Stomach (tissue), 8 donors: ENCODE measurements at regions not wholly inside any gene's neighbourhood (a gene's known extent, or its start where the extent isn't known, plus 50 kb on each side); places are given as distances from the start of the nearest gene placed in this dataset.

Experiments used
- DNase-seq, 2 donors: peaks; one replicate each; pipeline versions ENCODE4 v3.0.0 to v3.0.0-alpha.2; 2013 to 2019
- H3K27ac ChIP-seq, 5 donors: fragments of 200-600 bp in 4 of 5; sonication (generic) in 4 of 5; one replicate each; pipeline ENCODE4 v1.5.1; 2013 to 2019; ENCODE audit warnings: mild to moderate bottlenecking in 1 of 5, moderate library complexity in 1 of 5
- H3K27me3 ChIP-seq, 3 donors: fragments of 200-600 bp; sonication (generic); one replicate each; pipeline ENCODE4 v1.5.1; 2017 to 2019; ENCODE audit warnings: mixed run types in 1 of 3
- H3K36me3 ChIP-seq, 4 donors: fragments of 200-600 bp; sonication (generic); 1 replicate in 3 of 4; 2 replicates in 1 of 4; pipeline ENCODE4 v1.5.1; 2016 to 2019
- H3K4me1 ChIP-seq, 4 donors: fragments of 200-600 bp; sonication (generic); one replicate each; pipeline ENCODE4 v1.5.1; 2016 to 2019
- H3K4me3 ChIP-seq, 4 donors: fragments of 200-600 bp; sonication (generic) in 3 of 4; one replicate each; pipeline ENCODE4 v1.5.1; 2016 to 2019; ENCODE audit warnings: mild to moderate bottlenecking in 1 of 4
- H3K9me3 ChIP-seq, 4 donors: fragments of 200-600 bp; sonication (generic); one replicate each; pipeline ENCODE4 v1.5.1; 2016 to 2019
- EP300 ChIP-seq: sonication (generic); formaldehyde crosslinking; IDR thresholded peaks from one replicate; pipeline ENCODE4 v1.6.1; 2017; ENCODE audit warnings: antibody characterized with exemption
- POLR2A ChIP-seq, 4 donors: fragments of 450-650 bp; IDR thresholded peaks; one replicate each; pipeline ENCODE4 v1.6.1; 2016; ENCODE audit warnings: antibody characterized with exemption in 4 of 4, control low read depth in 2 of 4, mild to moderate bottlenecking in 1 of 4, moderate library complexity in 1 of 4
- POLR2AphosphoS5 ChIP-seq, 3 donors: sonication (generic); formaldehyde crosslinking; IDR thresholded peaks; one replicate each; pipeline ENCODE4 v1.6.1; 2016; ENCODE audit warnings: antibody characterized with exemption in 3 of 3
- WGBS, 5 donors: extraction: QIAGEN DNeasy Blood & Tissue Kit in 3 of 5; methylation state at CpG; one replicate each; pipeline versions ENCODE4 v1.1.5 to v1.1.7; 2013 to 2018; 5-methylcytosine and 5-hydroxymethylcytosine counted together
- intact Hi-C: fragments of 100-400 bp; cut with DNase I; formaldehyde crosslinking; loops from one replicate; pipeline ENCODE4 v1.15.1; 2023; ENCODE audit warnings: low total_unique reads
- TF ChIP-seq, protein P1 (sequence below), 7 experiments: fragments of 450-650 bp in 4 of 7; fragments of 200-600 bp in 3 of 7; sonication (generic) in 3 of 7; IDR thresholded peaks; one replicate each; pipeline ENCODE4 v1.5.1; 2016 to 2019; ENCODE audit warnings: antibody characterized with exemption in 7 of 7, control low read depth in 2 of 7, mild to moderate bottlenecking in 1 of 7
- donor health status: healthy with polysubstance abuse.
- donor health status: Bipolar disorder and iron deficiency.
- donor health status: healthy.

DNA sequence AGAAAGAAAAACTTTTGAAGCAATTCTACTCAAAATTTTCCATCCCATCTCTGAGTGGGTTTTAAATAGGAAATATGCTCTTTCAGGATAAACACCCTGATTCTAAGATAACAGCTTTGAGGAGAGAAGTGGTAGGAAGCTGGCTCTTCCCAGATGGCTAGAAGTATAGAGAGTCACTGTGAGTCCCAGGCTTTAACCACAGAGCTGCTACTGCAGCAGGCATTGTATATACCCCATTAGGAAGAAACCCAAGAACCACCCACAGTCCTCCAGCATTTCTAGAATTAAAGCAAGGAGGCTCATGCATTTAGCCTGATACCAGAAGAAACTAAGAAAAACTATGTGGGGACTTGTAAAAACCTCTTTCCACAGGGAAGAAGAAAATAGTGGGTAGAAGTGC, 1405.6 kb upstream of the TENM4 start:
- Histone ChIP-seq H3K4me3 (no peak overlapping the region), H3K27ac (no peak overlapping the region), H3K27me3 (no peaks in the 10 kb centered on the region), H3K4me1 (no peaks in the 10 kb centered on the region), H3K36me3 (no peaks in the 10 kb centered on the region), H3K9me3 (no peaks in the 10 kb centered on the region)
- intact Hi-C loops: no loop called here
- no peak for DNase-seq
- TF ChIP-seq POLR2AphosphoS5 (IDR thresholded peaks at IDR 0.05) (no peak), EP300 (no peak), POLR2A (IDR thresholded peaks at IDR 0.05) (no peak)
- TF ChIP-seq, protein P1, sequence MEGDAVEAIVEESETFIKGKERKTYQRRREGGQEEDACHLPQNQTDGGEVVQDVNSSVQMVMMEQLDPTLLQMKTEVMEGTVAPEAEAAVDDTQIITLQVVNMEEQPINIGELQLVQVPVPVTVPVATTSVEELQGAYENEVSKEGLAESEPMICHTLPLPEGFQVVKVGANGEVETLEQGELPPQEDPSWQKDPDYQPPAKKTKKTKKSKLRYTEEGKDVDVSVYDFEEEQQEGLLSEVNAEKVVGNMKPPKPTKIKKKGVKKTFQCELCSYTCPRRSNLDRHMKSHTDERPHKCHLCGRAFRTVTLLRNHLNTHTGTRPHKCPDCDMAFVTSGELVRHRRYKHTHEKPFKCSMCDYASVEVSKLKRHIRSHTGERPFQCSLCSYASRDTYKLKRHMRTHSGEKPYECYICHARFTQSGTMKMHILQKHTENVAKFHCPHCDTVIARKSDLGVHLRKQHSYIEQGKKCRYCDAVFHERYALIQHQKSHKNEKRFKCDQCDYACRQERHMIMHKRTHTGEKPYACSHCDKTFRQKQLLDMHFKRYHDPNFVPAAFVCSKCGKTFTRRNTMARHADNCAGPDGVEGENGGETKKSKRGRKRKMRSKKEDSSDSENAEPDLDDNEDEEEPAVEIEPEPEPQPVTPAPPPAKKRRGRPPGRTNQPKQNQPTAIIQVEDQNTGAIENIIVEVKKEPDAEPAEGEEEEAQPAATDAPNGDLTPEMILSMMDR (IDR thresholded peaks at IDR 0.05): no peak

DNA sequence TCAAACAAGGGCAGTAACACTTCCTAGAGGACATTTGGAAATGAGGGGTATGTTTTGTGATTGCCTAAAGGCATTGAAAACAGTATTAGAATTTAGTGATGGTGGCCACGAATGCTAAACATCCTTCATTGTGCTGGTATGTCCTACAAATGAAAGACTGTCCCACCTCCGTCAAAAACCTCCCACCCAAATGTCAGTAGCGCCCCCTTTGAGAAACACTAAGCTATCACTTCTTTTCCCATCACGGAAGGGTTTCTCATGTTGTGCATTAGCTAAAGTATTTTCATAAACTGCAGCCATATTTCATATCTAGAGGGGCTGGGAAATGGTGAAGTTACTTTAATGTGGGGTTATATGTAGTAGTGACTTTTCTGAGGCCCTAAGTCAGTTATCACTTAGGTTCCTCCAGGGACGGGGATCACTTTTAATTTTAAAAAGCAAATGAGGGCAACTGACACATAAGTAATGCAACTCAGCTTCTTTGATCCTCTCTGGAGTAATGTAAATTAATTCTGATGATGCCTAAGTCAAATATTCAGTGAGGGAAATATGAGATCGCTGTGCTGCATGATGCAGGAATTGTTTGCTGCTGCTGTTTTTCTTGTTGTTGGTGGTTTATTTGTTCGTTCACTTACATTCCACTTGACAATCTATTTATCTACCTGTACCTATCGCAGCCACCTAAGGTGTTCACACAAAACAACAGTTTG, 1403.4 kb upstream of the TENM4 start:
- no peaks in the 10 kb centered on the region for H3K27me3 ChIP-seq
- no peaks in the 10 kb centered on the region for H3K36me3 ChIP-seq
- DNase-seq: no peak
- H3K4me1 ChIP-seq: no peaks in the 10 kb centered on the region
- WGBS, 5 donors: 77 to 85% (median 81%) methylated on average over 8 of the region's 8 CpGs
- intact Hi-C loops: no loop called here
- H3K9me3 ChIP-seq: no peaks in the 10 kb centered on the region
- TF ChIP-seq EP300 (no peak), POLR2AphosphoS5 (IDR thresholded peaks at IDR 0.05) (no peak), POLR2A (IDR thresholded peaks at IDR 0.05) (no peak)
- TF ChIP-seq, protein P1 (IDR thresholded peaks at IDR 0.05): no peak
- no peak overlapping the region for H3K4me3 ChIP-seq
- H3K27ac ChIP-seq: no peak overlapping the region

DNA sequence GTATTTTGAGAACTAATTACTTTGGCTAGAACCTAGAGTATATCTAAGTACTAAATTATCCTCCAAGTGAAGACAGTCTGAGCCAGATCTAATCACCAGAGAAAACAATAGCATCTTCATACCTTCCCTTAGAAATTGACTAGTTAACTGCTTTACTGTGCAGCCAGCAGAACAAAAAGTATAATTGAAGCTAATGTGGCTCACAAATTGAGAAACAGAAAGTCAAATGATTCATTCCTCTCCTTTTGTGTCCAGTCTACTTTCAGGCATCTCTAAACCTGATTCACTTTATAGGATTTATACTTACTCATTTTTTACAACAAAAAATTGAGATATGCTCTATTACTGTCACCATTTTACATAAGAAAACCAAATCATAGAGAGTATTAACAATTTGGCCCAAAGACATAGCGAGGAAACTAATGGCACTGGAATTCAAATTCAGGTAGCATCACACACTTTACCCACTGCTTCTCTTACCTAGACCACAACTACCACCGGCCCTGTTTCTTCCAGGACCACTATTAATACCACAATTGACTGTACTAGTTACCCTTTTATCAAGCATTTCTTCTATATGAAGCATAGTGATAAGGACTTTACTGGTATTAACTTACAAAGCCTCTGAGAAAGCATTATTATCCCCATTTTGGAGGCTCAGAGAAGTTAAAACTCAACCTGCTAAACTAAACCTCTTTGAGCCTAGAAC, 1402.6 kb upstream of the TENM4 start:
- Histone ChIP-seq H3K9me3 (no peaks in the 10 kb centered on the region), H3K4me3 (no peak overlapping the region), H3K27me3 (no peaks in the 10 kb centered on the region), H3K4me1 (no peaks in the 10 kb centered on the region), H3K27ac (no peak overlapping the region), H3K36me3 (no peaks in the 10 kb centered on the region)
- no peak for DNase-seq
- WGBS, 5 donors: 72 to 88% (median 80%) methylated on average over 2 of the region's 2 CpGs
- intact Hi-C loops: no loop called here
- TF ChIP-seq EP300 (no peak), POLR2AphosphoS5 (IDR thresholded peaks at IDR 0.05) (no peak), POLR2A (IDR thresholded peaks at IDR 0.05) (no peak)
- TF ChIP-seq, protein P1 (IDR thresholded peaks at IDR 0.05): no peak

DNA sequence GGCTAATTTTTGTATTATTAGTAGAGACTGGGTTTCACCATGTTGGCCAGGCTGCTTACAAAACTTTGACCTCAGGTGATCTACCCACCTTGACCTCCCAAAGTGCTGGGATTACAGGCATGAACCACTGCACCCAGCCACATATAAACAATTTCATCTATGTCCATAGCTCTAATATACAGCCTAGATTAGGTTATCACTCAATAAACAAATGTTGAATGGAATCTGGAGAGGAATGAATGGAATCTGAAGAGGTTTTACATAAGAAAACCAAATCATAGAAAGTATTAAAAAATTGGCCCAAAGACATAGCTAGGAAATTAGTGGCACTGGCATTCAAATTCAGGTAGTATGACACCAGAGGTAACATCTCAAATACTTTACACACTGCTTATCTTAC, 1401.4 kb upstream of the TENM4 start:
- Histone ChIP-seq H3K36me3 (no peaks in the 10 kb centered on the region), H3K9me3 (no peaks in the 10 kb centered on the region), H3K27me3 (no peaks in the 10 kb centered on the region), H3K27ac (no peak overlapping the region), H3K4me1 (no peaks in the 10 kb centered on the region), H3K4me3 (no peak overlapping the region)
- intact Hi-C loops: no loop called here
- TF ChIP-seq POLR2AphosphoS5 (IDR thresholded peaks at IDR 0.05): no peak
- TF ChIP-seq POLR2A (IDR thresholded peaks at IDR 0.05): no peak
- TF ChIP-seq EP300: no peak
- TF ChIP-seq, protein P1 (IDR thresholded peaks at IDR 0.05): no peak
- no peak for DNase-seq
